ENCODE measurements at regions not wholly inside any gene's neighbourhood (a gene's known extent, or its start where the extent isn't known, plus 50 kb on each side); places are given as distances from the start of the nearest gene placed in this dataset.

DNA sequence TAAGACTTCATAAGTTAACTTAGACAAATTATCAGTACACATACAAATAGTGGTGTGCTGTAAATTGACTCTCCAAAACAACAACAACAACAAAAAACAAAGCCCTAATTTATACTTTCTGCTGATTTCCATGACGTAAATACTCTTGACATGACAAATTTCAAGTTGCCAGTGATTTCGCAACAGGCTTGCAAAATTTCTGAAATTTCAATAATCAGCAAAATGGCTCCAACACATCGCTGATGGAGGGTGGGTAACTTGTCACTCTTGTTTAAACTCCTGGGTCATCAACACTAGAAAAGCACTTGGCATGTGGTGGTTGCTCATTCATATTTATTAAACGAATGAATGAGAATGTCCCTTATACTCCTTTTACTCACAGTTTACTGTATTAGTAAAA is 205.2 kb upstream of the SATB1 start:
- no peak overlapping the region for H3K18ac ChIP-seq (ENCODE audit: low read length)
- H2BK12ac ChIP-seq (ENCODE audit: low read length): no peak overlapping the region
- H3K9me3 ChIP-seq (replicated peaks in 1 of 2; ENCODE audit: control insufficient read depth in 2 of 2, insufficient read depth in 1 of 2, low read depth in 1 of 2, low read length in 2 of 2): no peaks in the 10 kb centered on the region
- no peaks in the 10 kb centered on the region for H3K79me1 ChIP-seq (ENCODE audit: low read depth, low read length)
- H3K27me3 ChIP-seq (ENCODE audit: control insufficient read depth in 3 of 3, insufficient read depth in 3 of 3, low read depth in 1 of 3, low read length in 3 of 3): no peaks in the 10 kb centered on the region
- no peak overlapping the region for H4K8ac ChIP-seq (ENCODE audit: low read depth, low read length)
- no CpG with 5 or more reads among the region's 4 CpGs for WGBS, 2 donors (ENCODE audit: extremely low coverage in 2 of 2, insufficient read length in 2 of 2, insufficient replicate concordance in 1 of 2)
- no peak overlapping the region for H3K4ac ChIP-seq (ENCODE audit: low read length)
- H2BK5ac ChIP-seq (ENCODE audit: low read length): no peak overlapping the region
- H3K14ac ChIP-seq (ENCODE audit: low read length): no peak overlapping the region
- H4K91ac ChIP-seq (ENCODE audit: low read depth, low read length, poor library complexity): no peak overlapping the region
- no peak overlapping the region for H2AK5ac ChIP-seq (ENCODE audit: low read depth, low read length)
- no peaks in the 10 kb centered on the region for H3K4me1 ChIP-seq (ENCODE audit: control insufficient read depth in 2 of 2, insufficient read depth in 1 of 2, low read depth in 1 of 2, low read length in 2 of 2)
- no peak overlapping the region for H3K27ac ChIP-seq (replicated peaks; ENCODE audit: low read length)
- no peak overlapping the region for H3K9ac ChIP-seq (ENCODE audit: low read depth, low read length, poor library complexity)
- no peak overlapping the region for H2BK120ac ChIP-seq (ENCODE audit: low read depth, low read length)
- H2BK15ac ChIP-seq (ENCODE audit: low read length): no peak overlapping the region
- H3K4me3 ChIP-seq (ENCODE audit: low read length in 2 of 2): no peak overlapping the region
- no peaks in the 10 kb centered on the region for H3K36me3 ChIP-seq (replicated peaks in 1 of 2; ENCODE audit: control insufficient read depth in 2 of 2, insufficient read depth in 2 of 2, low read length in 2 of 2)
- no peak overlapping the region for H3K23ac ChIP-seq (ENCODE audit: low read depth, low read length, poor library complexity)
- H3K4me2 ChIP-seq (ENCODE audit: insufficient read depth, low read length, poor library complexity, severe bottlenecking): no peak overlapping the region
- DNase-seq (ENCODE audit: low spot score): no peak
- H2AFZ ChIP-seq (ENCODE audit: low read length): no peak overlapping the region

DNA sequence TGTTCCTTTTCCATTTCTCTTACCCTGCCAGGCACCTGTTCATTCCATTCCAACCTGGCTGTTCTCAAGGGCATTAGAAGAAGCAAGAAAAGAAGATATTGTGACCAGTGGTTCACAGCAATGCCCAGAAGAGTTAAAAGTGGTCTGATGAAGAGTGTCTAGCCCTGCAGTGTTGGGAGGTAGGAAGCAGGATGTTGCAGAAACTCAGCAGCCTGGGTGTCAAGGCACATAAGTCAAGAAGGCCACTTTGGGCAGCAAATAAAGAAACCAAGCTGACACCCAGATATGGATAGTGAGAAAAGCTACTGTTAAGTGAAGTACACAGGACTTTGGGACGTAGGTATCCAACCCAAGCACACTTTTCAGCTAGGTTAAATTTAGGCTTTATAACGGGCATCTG is 199.9 kb upstream of the SATB1 start:
- no peaks in the 10 kb centered on the region for H3K27me3 ChIP-seq (ENCODE audit: control insufficient read depth in 3 of 3, insufficient read depth in 3 of 3, low read depth in 1 of 3, low read length in 3 of 3)
- no peak overlapping the region for H3K4me2 ChIP-seq (ENCODE audit: insufficient read depth, low read length, poor library complexity, severe bottlenecking)
- no peak overlapping the region for H2BK15ac ChIP-seq (ENCODE audit: low read length)
- no peaks in the 10 kb centered on the region for H3K36me3 ChIP-seq (replicated peaks in 1 of 2; ENCODE audit: control insufficient read depth in 2 of 2, insufficient read depth in 2 of 2, low read length in 2 of 2)
- no peak for DNase-seq (ENCODE audit: low spot score)
- H4K8ac ChIP-seq (ENCODE audit: low read depth, low read length): no peak overlapping the region
- H3K4ac ChIP-seq (ENCODE audit: low read length): no peak overlapping the region
- no CpG with 5 or more reads among the region's 2 CpGs for WGBS, 2 donors (ENCODE audit: extremely low coverage in 2 of 2, insufficient read length in 2 of 2, insufficient replicate concordance in 1 of 2)
- no peak overlapping the region for H2AK5ac ChIP-seq (ENCODE audit: low read depth, low read length)
- no peak overlapping the region for H2BK120ac ChIP-seq (ENCODE audit: low read depth, low read length)
- no peak overlapping the region for H3K4me3 ChIP-seq (ENCODE audit: low read length in 2 of 2)
- H3K14ac ChIP-seq (ENCODE audit: low read length): no peak overlapping the region
- no peak overlapping the region for H2BK12ac ChIP-seq (ENCODE audit: low read length)
- no peak overlapping the region for H2BK5ac ChIP-seq (ENCODE audit: low read length)
- H2AFZ ChIP-seq (ENCODE audit: low read length): no peak overlapping the region
- no peak overlapping the region for H3K23ac ChIP-seq (ENCODE audit: low read depth, low read length, poor library complexity)
- H3K27ac ChIP-seq (replicated peaks; ENCODE audit: low read length): no peak overlapping the region
- no peak overlapping the region for H3K9ac ChIP-seq (ENCODE audit: low read depth, low read length, poor library complexity)
- H3K9me3 ChIP-seq (replicated peaks in 1 of 2; ENCODE audit: control insufficient read depth in 2 of 2, insufficient read depth in 1 of 2, low read depth in 1 of 2, low read length in 2 of 2): no peaks in the 10 kb centered on the region
- no peak overlapping the region for H4K91ac ChIP-seq (ENCODE audit: low read depth, low read length, poor library complexity)
- no peaks in the 10 kb centered on the region for H3K79me1 ChIP-seq (ENCODE audit: low read depth, low read length)
- no peaks in the 10 kb centered on the region for H3K4me1 ChIP-seq (ENCODE audit: control insufficient read depth in 2 of 2, insufficient read depth in 1 of 2, low read depth in 1 of 2, low read length in 2 of 2)
- no peak overlapping the region for H3K18ac ChIP-seq (ENCODE audit: low read length)

DNA sequence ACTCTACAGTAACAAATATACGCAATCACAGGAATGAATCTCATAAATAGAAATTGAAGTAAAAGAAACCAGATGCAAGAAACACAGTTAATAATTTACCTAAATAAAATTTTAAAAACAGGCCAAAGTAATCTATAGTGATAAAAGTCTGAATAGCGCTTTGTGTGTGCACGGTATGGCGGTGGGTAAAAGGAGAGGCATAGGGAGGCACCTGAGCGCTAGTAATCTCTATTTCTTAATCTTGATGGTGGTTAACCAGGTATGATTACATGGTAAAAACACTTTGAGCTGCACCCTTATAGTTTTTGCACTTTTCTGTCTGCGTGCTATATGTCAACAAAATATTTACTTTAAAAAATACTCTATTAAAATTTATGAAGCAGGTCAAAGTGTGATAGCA is 198.1 kb upstream of the SATB1 start:
- Histone ChIP-seq H3K4me2 (ENCODE audit: insufficient read depth, low read length, poor library complexity, severe bottlenecking) (no peak overlapping the region), H3K36me3 (replicated peaks in 1 of 2; ENCODE audit: control insufficient read depth in 2 of 2, insufficient read depth in 2 of 2, low read length in 2 of 2) (no peaks in the 10 kb centered on the region), H3K4me1 (ENCODE audit: control insufficient read depth in 2 of 2, insufficient read depth in 1 of 2, low read depth in 1 of 2, low read length in 2 of 2) (no peaks in the 10 kb centered on the region), H2BK120ac (ENCODE audit: low read depth, low read length) (no peak overlapping the region), H3K18ac (ENCODE audit: low read length) (no peak overlapping the region), H4K91ac (ENCODE audit: low read depth, low read length, poor library complexity) (no peak overlapping the region), H3K4me3 (ENCODE audit: low read length in 2 of 2) (no peak overlapping the region), H2AFZ (ENCODE audit: low read length) (no peak overlapping the region), H2AK5ac (ENCODE audit: low read depth, low read length) (no peak overlapping the region), H3K4ac (ENCODE audit: low read length) (no peak overlapping the region), H3K27me3 (ENCODE audit: control insufficient read depth in 3 of 3, insufficient read depth in 3 of 3, low read depth in 1 of 3, low read length in 3 of 3) (no peaks in the 10 kb centered on the region), H2BK12ac (ENCODE audit: low read length) (no peak overlapping the region), H4K8ac (ENCODE audit: low read depth, low read length) (no peak overlapping the region), H3K27ac (replicated peaks; ENCODE audit: low read length) (no peak overlapping the region), H2BK5ac (ENCODE audit: low read length) (no peak overlapping the region), H3K79me1 (ENCODE audit: low read depth, low read length) (no peaks in the 10 kb centered on the region), H3K9me3 (replicated peaks in 1 of 2; ENCODE audit: control insufficient read depth in 2 of 2, insufficient read depth in 1 of 2, low read depth in 1 of 2, low read length in 2 of 2) (no peaks in the 10 kb centered on the region), H3K14ac (ENCODE audit: low read length) (no peak overlapping the region), H3K9ac (ENCODE audit: low read depth, low read length, poor library complexity) (no peak overlapping the region), H3K23ac (ENCODE audit: low read depth, low read length, poor library complexity) (no peak overlapping the region), H2BK15ac (ENCODE audit: low read length) (no peak overlapping the region)
- WGBS, 2 donors (ENCODE audit: extremely low coverage in 2 of 2, insufficient read length in 2 of 2, insufficient replicate concordance in 1 of 2): no CpG with 5 or more reads among the region's 6 CpGs
- no peak for DNase-seq (ENCODE audit: low spot score)

DNA sequence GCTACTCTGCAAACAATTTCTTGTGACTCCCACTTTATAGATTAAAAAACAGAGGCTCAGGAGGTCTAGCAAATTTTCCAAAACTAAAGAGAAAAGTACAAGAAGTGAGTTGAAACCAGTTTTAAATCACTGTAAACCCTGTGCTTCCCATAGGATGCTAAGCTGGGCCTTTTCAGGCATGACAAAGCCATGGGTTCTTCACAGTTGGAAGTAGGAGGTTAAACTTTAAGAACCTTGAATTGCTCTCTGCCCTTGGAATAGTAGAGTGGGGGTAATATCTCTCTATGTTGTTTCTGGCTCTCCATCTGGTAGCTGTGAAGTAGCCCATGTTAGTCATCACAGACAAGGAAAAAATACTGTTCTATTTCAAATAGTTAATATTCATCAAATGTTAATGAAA is 193.6 kb upstream of the SATB1 start:
- no peak overlapping the region for H2AFZ ChIP-seq (ENCODE audit: low read length)
- no peak overlapping the region for H2BK12ac ChIP-seq (ENCODE audit: low read length)
- no peak overlapping the region for H3K14ac ChIP-seq (ENCODE audit: low read length)
- H3K4ac ChIP-seq (ENCODE audit: low read length): no peak overlapping the region
- no peak overlapping the region for H2AK5ac ChIP-seq (ENCODE audit: low read depth, low read length)
- no peak overlapping the region for H3K9ac ChIP-seq (ENCODE audit: low read depth, low read length, poor library complexity)
- no peaks in the 10 kb centered on the region for H3K79me1 ChIP-seq (ENCODE audit: low read depth, low read length)
- H3K23ac ChIP-seq (ENCODE audit: low read depth, low read length, poor library complexity): no peak overlapping the region
- H3K18ac ChIP-seq (ENCODE audit: low read length): no peak overlapping the region
- H3K36me3 ChIP-seq (replicated peaks in 1 of 2; ENCODE audit: control insufficient read depth in 2 of 2, insufficient read depth in 2 of 2, low read length in 2 of 2): no peaks in the 10 kb centered on the region
- H3K4me3 ChIP-seq (ENCODE audit: low read length in 2 of 2): no peak overlapping the region
- no peak overlapping the region for H2BK120ac ChIP-seq (ENCODE audit: low read depth, low read length)
- H3K27ac ChIP-seq (replicated peaks; ENCODE audit: low read length): no peak overlapping the region
- no peak overlapping the region for H4K8ac ChIP-seq (ENCODE audit: low read depth, low read length)
- no peaks in the 10 kb centered on the region for H3K4me1 ChIP-seq (ENCODE audit: control insufficient read depth in 2 of 2, insufficient read depth in 1 of 2, low read depth in 1 of 2, low read length in 2 of 2)
- no peak overlapping the region for H2BK5ac ChIP-seq (ENCODE audit: low read length)
- H3K4me2 ChIP-seq (ENCODE audit: insufficient read depth, low read length, poor library complexity, severe bottlenecking): no peak overlapping the region
- no peaks in the 10 kb centered on the region for H3K9me3 ChIP-seq (replicated peaks in 1 of 2; ENCODE audit: control insufficient read depth in 2 of 2, insufficient read depth in 1 of 2, low read depth in 1 of 2, low read length in 2 of 2)
- no peak for DNase-seq (ENCODE audit: low spot score)
- no peaks in the 10 kb centered on the region for H3K27me3 ChIP-seq (ENCODE audit: control insufficient read depth in 3 of 3, insufficient read depth in 3 of 3, low read depth in 1 of 3, low read length in 3 of 3)
- no peak overlapping the region for H2BK15ac ChIP-seq (ENCODE audit: low read length)
- H4K91ac ChIP-seq (ENCODE audit: low read depth, low read length, poor library complexity): no peak overlapping the region

Measured in neuronal stem cell (in vitro differentiated cells).